Left ventricle myocardium inferior (tissue), 1 donor: ENCODE measurements at regions not wholly inside any gene's neighbourhood (a gene's known extent, or its start where the extent isn't known, plus 50 kb on each side); places are given as distances from the start of the nearest gene placed in this dataset.

Experiments
- DNase-seq: peaks from one replicate; pipeline ENCODE4 v3.0.0-alpha.2; 2020
- H3K27ac ChIP-seq: fragments of 200-600 bp; replicated peaks from 2 replicates; pipeline ENCODE4 v1.8.0; 2021
- H3K27me3 ChIP-seq: fragments of 200-600 bp; 2 replicates; pipeline ENCODE4 v1.8.0; 2021; ENCODE audit warnings: low read depth
- H3K36me3 ChIP-seq: fragments of 200-600 bp; 2 replicates; pipeline ENCODE4 v1.8.0; 2021
- H3K4me1 ChIP-seq: fragments of 200-600 bp; 2 replicates; pipeline ENCODE4 v1.8.0; 2021
- H3K4me3 ChIP-seq: fragments of 200-600 bp; 2 replicates; pipeline ENCODE4 v1.8.0; 2021; ENCODE audit warnings: mild to moderate bottlenecking, moderate library complexity
- H3K9me3 ChIP-seq: fragments of 200-600 bp; replicated peaks from 2 replicates; pipeline ENCODE4 v1.8.0; 2021
- CTCF ChIP-seq: fragments of 200-600 bp; IDR thresholded peaks from 2 replicates; pipeline ENCODE4 v1.8.0; 2021; ENCODE audit warnings: antibody characterized with exemption, mild to moderate bottlenecking, borderline replicate concordance
- intact Hi-C: fragments of 100-400 bp; cut with micrococcal nuclease; formaldehyde crosslinking; loops from one replicate; pipeline ENCODE4 v1.11.0; 2022
- donor health status: DM: no; HTN: yes; CAD: no; lungs with severe emphysema.

DNA sequence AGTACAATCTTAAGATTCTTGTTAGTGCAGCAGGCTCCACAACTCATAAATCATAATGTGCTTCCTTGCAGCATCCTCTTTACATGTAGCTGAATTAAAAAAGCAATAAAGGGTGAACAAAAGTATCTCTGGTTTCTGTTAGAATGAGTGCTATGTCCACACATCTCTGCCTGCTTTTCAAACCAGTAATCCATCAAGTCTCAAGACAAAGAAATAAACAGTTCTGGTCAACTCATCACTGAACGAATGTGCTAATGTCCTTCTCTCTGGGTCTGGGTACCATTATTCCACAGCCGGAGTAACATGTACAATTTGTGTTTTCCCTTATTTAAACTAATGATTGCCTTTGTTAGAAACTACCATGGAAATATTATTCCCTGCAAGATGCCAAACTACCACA lies 273.0 kb upstream of the USP15 start:
- Histone ChIP-seq H3K27me3 (no peaks in the 10 kb centered on the region), H3K9me3 (no peaks in the 10 kb centered on the region), H3K4me3 (no peak overlapping the region), H3K36me3 (no peaks in the 10 kb centered on the region), H3K4me1 (no peaks in the 10 kb centered on the region), H3K27ac (no peak overlapping the region)
- intact Hi-C loops = no loop called here
- DNase-seq = no peak
- TF ChIP-seq CTCF = no peak

DNA sequence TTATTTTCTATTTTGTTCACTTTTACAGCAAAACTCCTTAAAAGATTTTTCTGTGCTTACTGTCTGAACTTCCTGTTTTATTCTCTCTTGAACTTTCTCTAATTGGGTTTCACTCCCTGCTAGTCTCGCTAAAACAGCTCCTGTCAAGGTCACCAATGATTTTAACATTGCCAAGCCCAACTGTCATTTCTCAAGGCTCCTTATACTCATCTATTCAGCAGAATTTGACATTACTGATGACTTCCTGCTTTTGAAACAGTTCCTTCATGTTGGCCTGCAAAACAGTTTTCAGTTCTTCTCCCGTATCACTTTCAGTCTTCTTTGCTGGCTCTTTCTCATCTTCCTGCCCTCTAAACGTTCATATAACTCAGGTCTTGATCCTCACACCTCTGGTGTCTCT lies 268.5 kb upstream of the USP15 start:
- no peaks in the 10 kb centered on the region for H3K4me1 ChIP-seq
- no peak for DNase-seq
- H3K27ac ChIP-seq = no peak overlapping the region
- no peak for TF ChIP-seq CTCF
- intact Hi-C loops = no loop called here
- no peak overlapping the region for H3K4me3 ChIP-seq
- H3K36me3 ChIP-seq = no peaks in the 10 kb centered on the region
- peaks cover 4% of the 10 kb centered on the region for H3K27me3 ChIP-seq
- H3K9me3 ChIP-seq = no peaks in the 10 kb centered on the region

DNA sequence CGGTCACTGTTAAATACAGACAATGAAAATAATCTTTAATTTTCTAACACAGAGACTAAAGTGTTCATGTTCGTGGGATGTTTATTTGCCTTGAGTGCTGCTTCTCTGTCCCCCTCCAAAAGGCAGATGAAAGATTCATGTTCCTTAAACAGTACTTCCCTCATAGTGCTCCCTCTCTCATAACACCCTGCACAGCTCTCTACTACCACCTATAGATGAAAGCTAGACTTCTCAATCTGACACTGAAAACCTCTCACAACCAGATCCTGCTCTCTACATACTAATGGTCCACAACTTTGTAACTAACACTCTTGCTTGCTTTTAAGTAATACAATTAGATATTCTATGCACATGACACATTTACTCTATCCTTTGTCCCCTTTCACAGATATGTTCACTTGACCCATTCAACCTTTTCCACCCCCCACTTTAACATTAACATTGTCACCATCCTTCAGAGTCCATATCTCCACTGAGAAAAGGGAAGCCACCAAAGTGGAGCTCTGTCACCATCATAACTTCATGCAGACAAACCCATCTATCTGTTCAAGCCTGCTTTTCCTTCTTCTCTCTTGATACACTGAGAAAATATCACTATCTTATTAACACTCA lies 266.4 kb upstream of the USP15 start:
- Histone ChIP-seq H3K36me3 (no peaks in the 10 kb centered on the region), H3K9me3 (no peaks in the 10 kb centered on the region), H3K27ac (no peak overlapping the region), H3K4me1 (no peaks in the 10 kb centered on the region), H3K27me3 (peaks cover 4% of the 10 kb centered on the region), H3K4me3 (no peak overlapping the region)
- TF ChIP-seq CTCF = peak; percentile 49
- DNase-seq = no peak
- intact Hi-C loops = no loop called here

- Histone ChIP-seq H3K36me3 (no peaks in the 10 kb centered on the region), H3K4me3 (no peak overlapping the region), H3K27me3 (peaks cover 4% of the 10 kb centered on the region), H3K9me3 (no peaks in the 10 kb centered on the region), H3K4me1 (no peaks in the 10 kb centered on the region), H3K27ac (no peak overlapping the region)
- TF ChIP-seq CTCF = no peak
- intact Hi-C loops = no loop called here
- no peak for DNase-seq
Measured at GRCh38 chr12:61996717-61997116, 263.5 kb upstream of the USP15 start.

- intact Hi-C loops = no loop called here
- no peaks in the 10 kb centered on the region for H3K9me3 ChIP-seq
- H3K4me1 ChIP-seq = no peaks in the 10 kb centered on the region
- peaks cover 4% of the 10 kb centered on the region for H3K27me3 ChIP-seq
- H3K27ac ChIP-seq = no peak overlapping the region
- H3K36me3 ChIP-seq = no peaks in the 10 kb centered on the region
- no peak for TF ChIP-seq CTCF
- no peak overlapping the region for H3K4me3 ChIP-seq
- no peak for DNase-seq
Measured at GRCh38 chr12:61998791-61999190, 261.4 kb upstream of the USP15 start.

DNA sequence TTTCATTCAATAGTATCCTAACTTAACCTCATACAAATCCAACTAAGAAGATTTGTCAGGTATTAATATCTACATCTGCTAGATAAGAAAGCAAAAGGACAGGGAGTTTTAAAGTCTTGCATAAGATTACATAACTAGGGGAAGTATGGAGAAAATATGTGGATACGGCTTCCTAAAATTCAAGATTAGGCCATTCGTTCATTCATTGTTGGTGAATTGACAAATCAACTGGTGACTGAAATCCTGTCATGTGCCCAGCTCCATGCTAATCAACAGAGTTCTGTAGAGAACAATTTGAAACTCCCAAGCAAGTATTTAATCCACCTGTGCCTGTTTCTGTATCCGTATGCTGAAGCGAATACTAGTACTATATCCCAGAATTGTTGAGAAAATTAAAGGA lies 260.9 kb upstream of the USP15 start:
- Histone ChIP-seq H3K36me3 (no peaks in the 10 kb centered on the region), H3K27me3 (peaks cover 4% of the 10 kb centered on the region), H3K9me3 (no peaks in the 10 kb centered on the region), H3K4me3 (no peak overlapping the region), H3K27ac (no peak overlapping the region), H3K4me1 (no peaks in the 10 kb centered on the region)
- DNase-seq = no peak
- no peak for TF ChIP-seq CTCF
- intact Hi-C loops = no loop called here
